Right cardiac atrium (tissue), 5 donors: ENCODE measurements at regions not wholly inside any gene's neighbourhood (a gene's known extent, or its start where the extent isn't known, plus 50 kb on each side); places are given as distances from the start of the nearest gene placed in this dataset.
"Not testable (repeated sequence)": the region's sequence is repeated elsewhere in the genome, so short reads cannot be mapped to it uniquely, and the experiment has no call there.

Source experiments
- ATAC-seq, 2 donors: fragments of 200-7000 bp; cut with Tn5 transposase; one replicate each; pipeline versions ENCODE4 v1.8.0 to v1.9.1; 2020; ENCODE audit warnings: moderate library complexity in 2 of 2, mild to moderate bottlenecking in 1 of 2
- DNase-seq, 3 donors: peaks; one replicate each; pipeline ENCODE4 v3.0.0-alpha.2; 2020
- H3K27ac ChIP-seq: one replicate; pipeline ENCODE4 v1.5.1; 2013; ENCODE audit warnings: mild to moderate bottlenecking, low read length, control low read depth, moderate library complexity
- H3K27me3 ChIP-seq: one replicate; pipeline ENCODE4 v1.6.1; 2013; ENCODE audit not compliant: control insufficient read depth, insufficient read depth
- H3K4me1 ChIP-seq: one replicate; pipeline ENCODE4 v1.6.1; 2013; ENCODE audit warnings: low read length; ENCODE audit not compliant: control insufficient read depth, insufficient read depth
- H3K4me3 ChIP-seq: one replicate; pipeline ENCODE4 v1.5.1; 2013; ENCODE audit warnings: low read length, control low read depth
- H3K9me3 ChIP-seq: one replicate; pipeline ENCODE4 v1.6.1; 2013; ENCODE audit warnings: low read length; ENCODE audit not compliant: control insufficient read depth
- WGBS: extraction: QIAGEN DNeasy Blood & Tissue Kit; methylation state at CpG from one replicate; pipeline ENCODE4 v1.1.7; 2013; 5-methylcytosine and 5-hydroxymethylcytosine counted together
- intact Hi-C, 4 donors: fragments of 100-400 bp; cut with DNase I; formaldehyde crosslinking; loops; one replicate each; pipeline versions ENCODE4 v1.11.0 to v1.14.0; 2022 to 2023
- donor health status: healthy with polysubstance abuse.
- donor health status: DM: no; HTN: yes; CAD: no.
- donor health status: DM: no; HTN: no; CAD: no.
- donor health status: DM: no; HTN: yes; CAD: no; lungs with severe emphysema.
- donor health status: DM: yes; HTN: yes; CAD: no.

GRCh38 chr9:30243467-30243866, 2141.0 kb upstream of the ACO1 start:
- DNase-seq (no peak), ATAC-seq (no peak)
- Histone ChIP-seq H3K4me1 (no peaks in the 10 kb centered on the region), H3K27me3 (no peaks in the 10 kb centered on the region), H3K9me3 (no peaks in the 10 kb centered on the region), H3K27ac (no peak overlapping the region), H3K4me3 (no peak overlapping the region)
- intact Hi-C loops, result no loop called here

- DNase-seq (no peak), ATAC-seq (no peak)
- Histone ChIP-seq H3K9me3 (no peaks in the 10 kb centered on the region), H3K4me1 (no peaks in the 10 kb centered on the region), H3K27me3 (no peaks in the 10 kb centered on the region), H3K4me3 (no peak overlapping the region), H3K27ac (no peak overlapping the region)
- intact Hi-C loops, result no loop called here
These were observed 2139.6 kb upstream of the ACO1 start for GRCh38 chr9:30244877-30245276.

- ATAC-seq (no peak), DNase-seq (no peak)
- no peak overlapping the region for H3K4me3 ChIP-seq
- H3K27ac ChIP-seq, result no peak overlapping the region
- intact Hi-C loops, result no loop called here
- WGBS, result 45% methylated on average over 1 of the region's 1 CpG
- H3K27me3 ChIP-seq, result no peaks in the 10 kb centered on the region
- H3K4me1 ChIP-seq, result no peaks in the 10 kb centered on the region
- no peaks in the 10 kb centered on the region for H3K9me3 ChIP-seq
These were observed 2133.6 kb upstream of the ACO1 start for GRCh38 chr9:30250872-30251271.

- no peaks in the 10 kb centered on the region for H3K27me3 ChIP-seq
- no peak overlapping the region for H3K27ac ChIP-seq
- H3K4me1 ChIP-seq, result no peaks in the 10 kb centered on the region
- ATAC-seq (no peak), DNase-seq (no peak)
- WGBS, result 75% methylated on average over 4 of the region's 4 CpGs
- H3K9me3 ChIP-seq, result no peaks in the 10 kb centered on the region
- intact Hi-C loops, result no loop called here
- H3K4me3 ChIP-seq, result no peak overlapping the region
These were observed 2126.3 kb upstream of the ACO1 start for GRCh38 chr9:30258094-30258493.

- intact Hi-C loops, result no loop called here
- ATAC-seq, result no peak
These were observed 2104.1 kb upstream of the ACO1 start for GRCh38 chr9:30280229-30280900.

GRCh38 chr9:30289435-30289834, 2095.0 kb upstream of the ACO1 start:
- DNase-seq (no peak), ATAC-seq (no peak)
- no peaks in the 10 kb centered on the region for H3K9me3 ChIP-seq
- WGBS, result 48% methylated on average over 2 of the region's 2 CpGs
- no peak overlapping the region for H3K4me3 ChIP-seq
- no peaks in the 10 kb centered on the region for H3K27me3 ChIP-seq
- no peak overlapping the region for H3K27ac ChIP-seq
- H3K4me1 ChIP-seq, result no peaks in the 10 kb centered on the region
- intact Hi-C loops, result no loop called here

More at GRCh38 chr9:30280229-30280900, 2104.1 kb upstream of the ACO1 start:
- no peaks in the 10 kb centered on the region for H3K27me3 ChIP-seq
- 76% methylated on average over 1 of the region's 1 CpG for WGBS
- no peak for DNase-seq
- H3K9me3 ChIP-seq, result no peaks in the 10 kb centered on the region
- H3K27ac ChIP-seq, result no peak overlapping the region
- H3K4me1 ChIP-seq, result no peaks in the 10 kb centered on the region
- no peak overlapping the region for H3K4me3 ChIP-seq

GRCh38 chr9:30292026-30292425, 2092.4 kb upstream of the ACO1 start:
- H3K27ac ChIP-seq, H3K27me3 ChIP-seq, intact Hi-C loops, H3K4me3 ChIP-seq, H3K4me1 ChIP-seq, DNase-seq, ATAC-seq, H3K9me3 ChIP-seq: not testable (repeated sequence)

GRCh38 chr9:30293231-30293630, 2091.2 kb upstream of the ACO1 start:
- intact Hi-C loops, result no loop called here
- Histone ChIP-seq H3K9me3 (no peaks in the 10 kb centered on the region), H3K27ac (no peak overlapping the region), H3K4me3 (no peak overlapping the region), H3K27me3 (no peaks in the 10 kb centered on the region), H3K4me1 (no peaks in the 10 kb centered on the region)
- 60% methylated on average over 1 of the region's 1 CpG for WGBS
- DNase-seq (no peak), ATAC-seq (no peak)

- 95% methylated on average over 25 of the region's 25 CpGs for WGBS
- ATAC-seq (no peak), DNase-seq (peak in 1 of 3 donors; percentile 45)
- H3K27ac ChIP-seq, result no peak overlapping the region
- H3K4me3 ChIP-seq, result no peak overlapping the region
- intact Hi-C loops, result no loop called here
- H3K4me1 ChIP-seq, result peaks cover 1% of the 10 kb centered on the region
- H3K9me3 ChIP-seq, result no peaks in the 10 kb centered on the region
- H3K27me3 ChIP-seq, result no peaks in the 10 kb centered on the region
These were observed 2085.2 kb upstream of the ACO1 start for GRCh38 chr9:30299126-30299780.

GRCh38 chr9:30301271-30301963, 2083.0 kb upstream of the ACO1 start:
- ATAC-seq, result peak in 1 of 2 donors; percentile 34
- peaks cover 1% of the 10 kb centered on the region for H3K4me1 ChIP-seq
- no peaks in the 10 kb centered on the region for H3K9me3 ChIP-seq
- H3K27me3 ChIP-seq, result no peaks in the 10 kb centered on the region
- 30% methylated on average over 5 of the region's 5 CpGs for WGBS
- H3K27ac ChIP-seq, result no peak overlapping the region
- intact Hi-C loops, result no loop called here
- no peak for DNase-seq
- H3K4me3 ChIP-seq, result no peak overlapping the region

- intact Hi-C loops, result no loop called here
- 79% methylated on average over 2 of the region's 2 CpGs for WGBS
- DNase-seq (no peak), ATAC-seq (no peak)
- Histone ChIP-seq H3K27me3 (no peaks in the 10 kb centered on the region), H3K4me1 (no peaks in the 10 kb centered on the region), H3K4me3 (no peak overlapping the region), H3K9me3 (no peaks in the 10 kb centered on the region), H3K27ac (no peak overlapping the region)
These were observed 2073.7 kb upstream of the ACO1 start for GRCh38 chr9:30310711-30311110.
